ENCODE measurements at regions not wholly inside any gene's neighbourhood (a gene's known extent, or its start where the extent isn't known, plus 50 kb on each side); places are given as distances from the start of the nearest gene placed in this dataset.

DNA sequence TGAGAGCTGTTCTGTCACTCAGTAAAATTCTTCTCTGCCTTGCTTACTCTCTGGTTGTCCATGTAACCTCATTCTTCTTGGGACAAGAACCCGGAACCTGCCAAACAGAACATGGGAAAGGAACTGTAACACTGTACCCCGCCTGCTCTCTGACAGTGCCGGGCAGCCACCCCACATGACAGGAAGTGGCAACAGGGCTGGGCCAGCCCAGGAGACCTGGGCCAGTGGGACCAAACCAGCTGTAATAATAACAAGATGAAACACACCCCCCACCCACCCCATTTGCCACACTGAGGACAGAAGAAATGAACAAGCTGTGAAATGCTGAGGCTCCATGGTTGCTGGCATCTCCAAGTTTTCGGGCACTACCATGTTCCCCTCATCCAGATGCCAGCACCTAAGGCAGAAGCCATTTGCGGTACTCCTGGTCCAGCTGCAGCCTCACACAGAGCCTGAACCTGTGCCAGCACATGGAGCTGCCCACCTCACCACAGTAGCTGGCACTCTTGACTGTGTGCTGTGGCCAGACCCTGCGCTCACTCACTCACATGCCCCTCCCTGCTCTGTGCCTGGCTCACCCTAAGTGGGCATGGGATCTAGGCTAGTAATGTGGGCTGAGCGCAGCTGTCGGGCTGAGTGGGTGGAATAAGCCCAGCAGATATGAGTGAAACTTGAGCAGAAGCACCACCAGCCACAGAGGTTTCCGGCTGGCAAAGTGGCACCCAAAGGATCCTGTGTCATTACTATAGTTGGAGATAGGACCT, 126.2 kb upstream of the UGT8 start:
- WGBS, 2 donors, result 89 to 94% methylated on average over 9 of the region's 9 CpGs
- H3K9ac ChIP-seq (ENCODE audit: insufficient read depth in 1 of 2, low read length in 2 of 2), result no peak overlapping the region
- no peaks in the 10 kb centered on the region for H3K4me1 ChIP-seq (ENCODE audit: control insufficient read depth in 5 of 5, insufficient read depth in 5 of 5, low read length in 5 of 5)
- H3K36me3 ChIP-seq (ENCODE audit: control insufficient read depth in 4 of 4, insufficient read depth in 4 of 4, low read length in 4 of 4), result no peaks in the 10 kb centered on the region
- no peaks in the 10 kb centered on the region for H3K27me3 ChIP-seq (ENCODE audit: control insufficient read depth in 3 of 3, insufficient read depth in 3 of 3, low read length in 2 of 3)
- DNase-seq, result no peak
- TF ChIP-seq, protein P1, sequence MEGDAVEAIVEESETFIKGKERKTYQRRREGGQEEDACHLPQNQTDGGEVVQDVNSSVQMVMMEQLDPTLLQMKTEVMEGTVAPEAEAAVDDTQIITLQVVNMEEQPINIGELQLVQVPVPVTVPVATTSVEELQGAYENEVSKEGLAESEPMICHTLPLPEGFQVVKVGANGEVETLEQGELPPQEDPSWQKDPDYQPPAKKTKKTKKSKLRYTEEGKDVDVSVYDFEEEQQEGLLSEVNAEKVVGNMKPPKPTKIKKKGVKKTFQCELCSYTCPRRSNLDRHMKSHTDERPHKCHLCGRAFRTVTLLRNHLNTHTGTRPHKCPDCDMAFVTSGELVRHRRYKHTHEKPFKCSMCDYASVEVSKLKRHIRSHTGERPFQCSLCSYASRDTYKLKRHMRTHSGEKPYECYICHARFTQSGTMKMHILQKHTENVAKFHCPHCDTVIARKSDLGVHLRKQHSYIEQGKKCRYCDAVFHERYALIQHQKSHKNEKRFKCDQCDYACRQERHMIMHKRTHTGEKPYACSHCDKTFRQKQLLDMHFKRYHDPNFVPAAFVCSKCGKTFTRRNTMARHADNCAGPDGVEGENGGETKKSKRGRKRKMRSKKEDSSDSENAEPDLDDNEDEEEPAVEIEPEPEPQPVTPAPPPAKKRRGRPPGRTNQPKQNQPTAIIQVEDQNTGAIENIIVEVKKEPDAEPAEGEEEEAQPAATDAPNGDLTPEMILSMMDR (IDR thresholded peaks at IDR 0.05; ENCODE audit: control extremely low read depth, extremely low read depth), result no peak
- no peaks in the 10 kb centered on the region for H3K9me3 ChIP-seq (ENCODE audit: control insufficient read depth in 4 of 4, insufficient read depth in 3 of 4, low read length in 3 of 4)
- H3K27ac ChIP-seq (ENCODE audit: low read depth in 1 of 2, low read length in 1 of 2), result no peak overlapping the region
- H3K4me3 ChIP-seq, result no peak overlapping the region
- ATAC-seq (ENCODE audit: insufficient read depth, low FRiP score), result no peak

DNA sequence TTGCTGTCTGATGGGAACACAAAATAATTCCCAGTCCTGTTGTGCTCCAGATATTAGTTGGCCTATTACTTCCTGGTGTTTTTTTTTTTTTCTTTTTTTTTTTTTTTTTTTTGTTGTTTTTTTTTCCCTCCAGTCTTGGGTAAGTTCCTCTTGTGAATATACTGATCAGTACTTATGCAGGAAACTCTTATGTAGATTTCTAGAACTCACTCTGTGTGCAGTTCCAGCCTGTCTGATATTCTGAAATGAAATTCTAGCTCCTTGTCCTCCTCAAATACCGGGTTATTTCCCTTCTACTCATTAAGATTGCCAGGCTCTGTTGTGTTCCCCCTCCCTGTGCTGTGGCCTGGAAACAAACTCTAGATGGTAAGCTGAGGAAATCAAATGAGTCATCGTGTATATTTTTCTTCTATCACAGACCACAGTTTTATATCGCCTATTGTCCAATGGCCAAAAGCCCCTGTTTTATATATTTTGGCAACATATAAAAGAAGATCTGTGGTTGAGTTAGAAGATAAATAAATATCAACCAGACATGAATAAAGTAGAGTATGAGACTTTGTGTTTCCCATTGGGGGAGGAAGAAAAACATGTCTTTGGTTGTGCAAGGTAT, 124.3 kb upstream of the UGT8 start:
- TF ChIP-seq, protein P1 (IDR thresholded peaks at IDR 0.05; ENCODE audit: control extremely low read depth, extremely low read depth), result no peak
- H3K9ac ChIP-seq (ENCODE audit: insufficient read depth in 1 of 2, low read length in 2 of 2), result no peak overlapping the region
- H3K36me3 ChIP-seq (ENCODE audit: control insufficient read depth in 4 of 4, insufficient read depth in 4 of 4, low read length in 4 of 4), result no peaks in the 10 kb centered on the region
- H3K9me3 ChIP-seq (ENCODE audit: control insufficient read depth in 4 of 4, insufficient read depth in 3 of 4, low read length in 3 of 4), result no peaks in the 10 kb centered on the region
- H3K4me3 ChIP-seq, result no peak overlapping the region
- H3K27me3 ChIP-seq (ENCODE audit: control insufficient read depth in 3 of 3, insufficient read depth in 3 of 3, low read length in 2 of 3), result no peaks in the 10 kb centered on the region
- DNase-seq (no peak), ATAC-seq (ENCODE audit: insufficient read depth, low FRiP score) (no peak)
- no peak overlapping the region for H3K27ac ChIP-seq (ENCODE audit: low read depth in 1 of 2, low read length in 1 of 2)
- no peaks in the 10 kb centered on the region for H3K4me1 ChIP-seq (ENCODE audit: control insufficient read depth in 5 of 5, insufficient read depth in 5 of 5, low read length in 5 of 5)
- 88 to 92% methylated on average over 3 of the region's 3 CpGs for WGBS, 2 donors

DNA sequence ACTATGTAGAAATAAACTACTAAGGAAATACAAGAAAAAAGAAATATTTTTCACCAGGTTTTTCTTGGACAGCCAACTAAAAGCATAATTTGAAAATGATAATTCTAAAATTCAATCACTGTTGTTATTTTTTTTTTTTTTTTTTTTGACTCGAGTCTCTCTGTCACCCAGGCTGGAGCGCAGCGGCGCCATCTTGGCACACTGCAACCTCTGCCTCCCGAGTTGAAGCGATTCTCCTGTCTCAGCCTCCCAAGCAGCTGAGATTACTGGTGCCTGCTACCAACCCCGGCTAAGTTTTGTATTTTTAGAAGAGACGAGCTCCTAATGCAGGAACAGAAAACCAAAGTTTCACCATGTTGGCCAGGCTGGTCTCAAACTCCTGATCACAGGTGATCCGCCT, 122.3 kb upstream of the UGT8 start:
- Histone ChIP-seq H3K4me1 (ENCODE audit: control insufficient read depth in 5 of 5, insufficient read depth in 5 of 5, low read length in 5 of 5) (no peaks in the 10 kb centered on the region), H3K4me3 (no peak overlapping the region), H3K27me3 (ENCODE audit: control insufficient read depth in 3 of 3, insufficient read depth in 3 of 3, low read length in 2 of 3) (no peaks in the 10 kb centered on the region), H3K27ac (ENCODE audit: low read depth in 1 of 2, low read length in 1 of 2) (no peak overlapping the region), H3K9me3 (ENCODE audit: control insufficient read depth in 4 of 4, insufficient read depth in 3 of 4, low read length in 3 of 4) (no peaks in the 10 kb centered on the region), H3K9ac (ENCODE audit: insufficient read depth in 1 of 2, low read length in 2 of 2) (no peak overlapping the region), H3K36me3 (ENCODE audit: control insufficient read depth in 4 of 4, insufficient read depth in 4 of 4, low read length in 4 of 4) (no peaks in the 10 kb centered on the region)
- WGBS, 2 donors, result 92 to 93% methylated on average over 9 of the region's 9 CpGs
- TF ChIP-seq, protein P1 (IDR thresholded peaks at IDR 0.05; ENCODE audit: control extremely low read depth, extremely low read depth), result no peak
- DNase-seq (no peak), ATAC-seq (ENCODE audit: insufficient read depth, low FRiP score) (no peak)

Measured in lung (tissue), 11 donors.